Transverse colon (tissue), 4 donors: ENCODE measurements at regions not wholly inside any gene's neighbourhood (a gene's known extent, or its start where the extent isn't known, plus 50 kb on each side); places are given as distances from the start of the nearest gene placed in this dataset.

Source experiments
- EP300 ChIP-seq: sonication (generic); formaldehyde crosslinking; IDR thresholded peaks from one replicate; pipeline ENCODE4 v1.6.1; 2017; ENCODE audit warnings: antibody characterized with exemption, low read depth
- POLR2AphosphoS5 ChIP-seq, 3 donors: sonication (generic); formaldehyde crosslinking; IDR thresholded peaks; one replicate each; pipeline ENCODE4 v1.6.1; 2016; ENCODE audit warnings: antibody characterized with exemption in 3 of 3
- TF ChIP-seq, protein P1 (sequence below), 5 experiments: fragments of 200-600 bp in 3 of 5; fragments of 450-650 bp in 2 of 5; sonication (generic) in 3 of 5; IDR thresholded peaks; 1 replicate in 2 of 5; 2 replicates in 3 of 5; pipeline ENCODE4 v1.5.1; 2016 to 2017; ENCODE audit warnings: antibody characterized with exemption in 5 of 5, inconsistent platforms in 3 of 5, mild to moderate bottlenecking in 2 of 5, moderate library complexity in 1 of 5

DNA sequence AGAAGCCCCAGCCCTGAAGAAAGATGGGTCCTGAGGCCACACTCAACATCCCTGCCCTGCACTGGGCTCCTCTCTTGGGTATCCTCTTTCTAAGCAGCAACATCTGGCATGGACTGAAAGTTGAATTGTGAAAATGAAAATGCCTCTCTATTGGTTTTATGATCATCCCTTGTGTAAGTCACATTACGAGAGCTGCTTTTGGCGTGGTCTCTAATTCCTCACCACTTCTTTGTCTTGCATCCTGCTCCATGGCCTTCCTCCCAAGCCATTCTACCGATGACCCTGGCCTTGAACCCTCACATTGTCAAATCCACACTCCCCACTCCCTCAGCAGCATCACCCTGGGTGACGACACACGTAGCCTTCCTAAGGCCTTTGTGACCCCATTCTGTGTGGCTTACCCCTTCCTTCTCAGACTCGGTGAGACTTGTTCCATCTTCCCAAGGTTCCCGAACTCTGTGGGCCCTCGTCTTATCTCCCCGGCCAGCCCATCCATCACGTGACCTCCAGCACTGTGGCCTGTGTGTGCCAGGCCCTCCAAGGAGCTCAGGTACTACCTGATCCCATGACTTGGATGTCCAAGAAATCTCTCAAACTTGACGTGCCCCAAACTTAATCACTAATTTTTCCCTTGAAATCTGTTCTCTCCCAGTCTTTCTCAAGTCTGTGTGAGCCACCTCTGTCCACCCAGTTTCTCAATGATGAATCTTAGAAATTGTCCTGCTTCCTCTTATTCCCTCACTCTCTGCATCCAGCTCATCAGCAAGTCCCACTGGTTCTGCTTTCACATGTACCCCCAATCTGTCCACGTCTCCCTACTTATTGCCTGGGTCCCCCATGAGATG is 194.7 kb upstream of the HS6ST1 start:
- TF ChIP-seq, protein P1, sequence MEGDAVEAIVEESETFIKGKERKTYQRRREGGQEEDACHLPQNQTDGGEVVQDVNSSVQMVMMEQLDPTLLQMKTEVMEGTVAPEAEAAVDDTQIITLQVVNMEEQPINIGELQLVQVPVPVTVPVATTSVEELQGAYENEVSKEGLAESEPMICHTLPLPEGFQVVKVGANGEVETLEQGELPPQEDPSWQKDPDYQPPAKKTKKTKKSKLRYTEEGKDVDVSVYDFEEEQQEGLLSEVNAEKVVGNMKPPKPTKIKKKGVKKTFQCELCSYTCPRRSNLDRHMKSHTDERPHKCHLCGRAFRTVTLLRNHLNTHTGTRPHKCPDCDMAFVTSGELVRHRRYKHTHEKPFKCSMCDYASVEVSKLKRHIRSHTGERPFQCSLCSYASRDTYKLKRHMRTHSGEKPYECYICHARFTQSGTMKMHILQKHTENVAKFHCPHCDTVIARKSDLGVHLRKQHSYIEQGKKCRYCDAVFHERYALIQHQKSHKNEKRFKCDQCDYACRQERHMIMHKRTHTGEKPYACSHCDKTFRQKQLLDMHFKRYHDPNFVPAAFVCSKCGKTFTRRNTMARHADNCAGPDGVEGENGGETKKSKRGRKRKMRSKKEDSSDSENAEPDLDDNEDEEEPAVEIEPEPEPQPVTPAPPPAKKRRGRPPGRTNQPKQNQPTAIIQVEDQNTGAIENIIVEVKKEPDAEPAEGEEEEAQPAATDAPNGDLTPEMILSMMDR (IDR thresholded peaks at IDR 0.05): no peak
- no peak for TF ChIP-seq POLR2AphosphoS5 (IDR thresholded peaks at IDR 0.05)
- no peak for TF ChIP-seq EP300
